GM19023 (cell line): ENCODE measurements at regions not wholly inside any gene's neighbourhood (a gene's known extent, or its start where the extent isn't known, plus 50 kb on each side); places are given as distances from the start of the nearest gene placed in this dataset.

Source experiments
- ATAC-seq: cut with Tn5 transposase; IDR thresholded peaks from one replicate; pipeline ENCODE4 v1.9.1; 2021; ENCODE audit warnings: mild to moderate bottlenecking, moderate library complexity; ENCODE audit not compliant: unreplicated experiment

- ATAC-seq = no peak
These were observed 508.0 kb upstream of the MMS22L start for GRCh38 chr6:97790926-97791590.

GRCh38 chr6:97805596-97805995 is 522.6 kb upstream of the MMS22L start:
- no peak for ATAC-seq

GRCh38 chr6:97812940-97813339 is 529.9 kb upstream of the MMS22L start:
- no peak for ATAC-seq

GRCh38 chr6:97813889-97814567 is 531.0 kb upstream of the MMS22L start:
- ATAC-seq = no peak

GRCh38 chr6:97815301-97815812 is 532.3 kb upstream of the MMS22L start:
- no peak for ATAC-seq

GRCh38 chr6:97816526-97816925 is 533.5 kb upstream of the MMS22L start:
- no peak for ATAC-seq

- no peak for ATAC-seq
These were observed 536.7 kb upstream of the MMS22L start for GRCh38 chr6:97819710-97820109.

GRCh38 chr6:97820400-97820799 is 537.4 kb upstream of the MMS22L start:
- no peak for ATAC-seq

- ATAC-seq = no peak
These were observed 539.6 kb upstream of the MMS22L start for GRCh38 chr6:97822632-97823031.

- no peak for ATAC-seq
These were observed 558.7 kb upstream of the MMS22L start for GRCh38 chr6:97841763-97842162.

GRCh38 chr6:97842521-97842920 is 559.5 kb upstream of the MMS22L start:
- no peak for ATAC-seq

GRCh38 chr6:97849390-97849789 is 566.4 kb upstream of the MMS22L start:
- ATAC-seq = no peak

GRCh38 chr6:97850458-97851212 is 567.6 kb upstream of the MMS22L start:
- ATAC-seq = no peak

GRCh38 chr6:97863697-97864096 is 580.7 kb upstream of the MMS22L start:
- no peak for ATAC-seq

- ATAC-seq = no peak
These were observed 581.4 kb upstream of the MMS22L start for GRCh38 chr6:97864366-97864765.

GRCh38 chr6:97864826-97865225 is 581.8 kb upstream of the MMS22L start:
- ATAC-seq = no peak

- ATAC-seq = no peak
These were observed 582.6 kb upstream of the MMS22L start for GRCh38 chr6:97865612-97866011.

GRCh38 chr6:97866616-97867015 is 583.6 kb upstream of the MMS22L start:
- no peak for ATAC-seq

GRCh38 chr6:97867177-97867576 is 584.2 kb upstream of the MMS22L start:
- ATAC-seq = no peak

GRCh38 chr6:97870273-97870672 is 587.3 kb upstream of the MMS22L start:
- ATAC-seq = no peak

GRCh38 chr6:97876711-97877110 is 593.7 kb upstream of the MMS22L start:
- ATAC-seq = no peak

GRCh38 chr6:97882755-97883154 is 599.7 kb upstream of the MMS22L start:
- no peak for ATAC-seq
